ENCODE measurements at regions not wholly inside any gene's neighbourhood (a gene's known extent, or its start where the extent isn't known, plus 50 kb on each side); places are given as distances from the start of the nearest gene placed in this dataset.

DNA sequence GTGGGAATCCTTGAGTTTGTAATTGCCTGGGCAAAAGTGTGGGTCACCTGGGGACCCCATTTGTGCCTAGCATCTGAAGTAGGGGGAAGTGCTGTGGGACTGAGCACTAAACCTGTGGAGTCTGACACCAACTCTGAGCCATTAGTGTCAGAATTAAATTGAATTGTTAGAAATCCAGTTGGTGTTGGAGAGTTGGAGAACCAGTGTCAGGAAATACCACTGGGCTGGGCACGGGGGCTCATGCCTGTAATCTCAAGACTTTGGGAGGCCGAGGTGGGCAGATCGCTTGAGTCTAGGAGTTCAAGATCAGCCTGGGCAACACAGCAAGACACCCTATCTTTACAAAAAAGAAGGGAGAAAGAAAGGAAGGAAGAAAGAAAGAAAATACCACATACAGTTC is 67.5 kb upstream of the BRD7 start:
- TF ChIP-seq, protein P1, sequence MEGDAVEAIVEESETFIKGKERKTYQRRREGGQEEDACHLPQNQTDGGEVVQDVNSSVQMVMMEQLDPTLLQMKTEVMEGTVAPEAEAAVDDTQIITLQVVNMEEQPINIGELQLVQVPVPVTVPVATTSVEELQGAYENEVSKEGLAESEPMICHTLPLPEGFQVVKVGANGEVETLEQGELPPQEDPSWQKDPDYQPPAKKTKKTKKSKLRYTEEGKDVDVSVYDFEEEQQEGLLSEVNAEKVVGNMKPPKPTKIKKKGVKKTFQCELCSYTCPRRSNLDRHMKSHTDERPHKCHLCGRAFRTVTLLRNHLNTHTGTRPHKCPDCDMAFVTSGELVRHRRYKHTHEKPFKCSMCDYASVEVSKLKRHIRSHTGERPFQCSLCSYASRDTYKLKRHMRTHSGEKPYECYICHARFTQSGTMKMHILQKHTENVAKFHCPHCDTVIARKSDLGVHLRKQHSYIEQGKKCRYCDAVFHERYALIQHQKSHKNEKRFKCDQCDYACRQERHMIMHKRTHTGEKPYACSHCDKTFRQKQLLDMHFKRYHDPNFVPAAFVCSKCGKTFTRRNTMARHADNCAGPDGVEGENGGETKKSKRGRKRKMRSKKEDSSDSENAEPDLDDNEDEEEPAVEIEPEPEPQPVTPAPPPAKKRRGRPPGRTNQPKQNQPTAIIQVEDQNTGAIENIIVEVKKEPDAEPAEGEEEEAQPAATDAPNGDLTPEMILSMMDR (conservative IDR thresholded peaks at IDR 0.05; ENCODE audit: low read length): no peak
- no peak for TF ChIP-seq EZH2phosphoT487 (IDR thresholded peaks at IDR 0.05; ENCODE audit: borderline replicate concordance, low read depth, low read length)
